GM23248 (cell line): ENCODE measurements at regions not wholly inside any gene's neighbourhood (a gene's known extent, or its start where the extent isn't known, plus 50 kb on each side); places are given as distances from the start of the nearest gene placed in this dataset.

Experiments
- EZH2 ChIP-seq: fragments of 200-600 bp; sonication (generic); IDR thresholded peaks from 2 replicates; pipeline ENCODE4 v1.6.1; 2018; ENCODE audit warnings: antibody characterized with exemption, mild to moderate bottlenecking; ENCODE audit not compliant: insufficient read depth, poor library complexity, severe bottlenecking
- EZH2phosphoT487 ChIP-seq: fragments of 200-600 bp; sonication (generic); IDR thresholded peaks from 2 replicates; pipeline ENCODE4 v1.6.1; 2018; ENCODE audit warnings: antibody characterized with exemption, moderate library complexity, mild to moderate bottlenecking, low read depth; ENCODE audit not compliant: insufficient read depth

DNA sequence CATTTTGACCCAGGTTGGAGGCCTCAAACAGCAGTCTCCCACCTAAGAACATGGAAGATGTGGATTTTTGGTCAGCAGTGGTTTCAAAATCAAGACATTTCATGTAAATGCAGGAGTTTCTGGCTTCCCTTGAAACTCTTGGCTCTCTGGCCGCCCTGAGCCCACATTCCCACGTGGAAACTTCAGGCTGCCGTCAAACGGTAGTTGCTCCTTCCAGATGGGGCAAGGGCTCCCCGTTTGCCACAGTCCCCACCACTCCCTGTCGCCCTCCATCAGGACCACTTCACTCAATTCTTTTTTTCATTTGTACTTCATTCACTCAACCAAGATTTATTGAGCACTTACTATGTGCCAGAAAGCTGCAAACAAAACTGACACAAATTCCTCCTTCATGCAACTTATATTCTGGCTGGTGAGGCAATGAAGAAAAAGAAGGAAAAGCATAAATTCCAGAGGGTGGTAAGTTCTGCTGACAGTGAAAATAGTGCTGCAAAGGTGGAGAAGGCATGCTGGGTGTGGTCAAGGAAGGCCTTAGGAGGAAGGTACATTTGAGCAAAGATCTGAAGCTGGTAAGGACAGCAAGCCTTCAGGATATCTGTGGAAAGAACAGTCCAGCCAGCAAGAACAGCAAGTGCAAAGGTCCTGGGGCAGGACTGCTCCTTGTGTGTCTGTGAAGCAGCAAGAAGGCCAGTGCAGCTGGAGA lies 62.9 kb upstream of the PTPN1 start:
- no peak for TF ChIP-seq EZH2phosphoT487
- TF ChIP-seq EZH2: no peak
